HT1080 (cell line): ENCODE measurements at regions not wholly inside any gene's neighbourhood (a gene's known extent, or its start where the extent isn't known, plus 50 kb on each side); places are given as distances from the start of the nearest gene placed in this dataset.
"Not testable (repeated sequence)": the region's sequence is repeated elsewhere in the genome, so short reads cannot be mapped to it uniquely, and the experiment has no call there.

Experiments
- DNase-seq: peaks from one replicate; pipeline ENCODE4 v3.0.0-alpha.2; 2015; ENCODE audit warnings: low read depth

DNA sequence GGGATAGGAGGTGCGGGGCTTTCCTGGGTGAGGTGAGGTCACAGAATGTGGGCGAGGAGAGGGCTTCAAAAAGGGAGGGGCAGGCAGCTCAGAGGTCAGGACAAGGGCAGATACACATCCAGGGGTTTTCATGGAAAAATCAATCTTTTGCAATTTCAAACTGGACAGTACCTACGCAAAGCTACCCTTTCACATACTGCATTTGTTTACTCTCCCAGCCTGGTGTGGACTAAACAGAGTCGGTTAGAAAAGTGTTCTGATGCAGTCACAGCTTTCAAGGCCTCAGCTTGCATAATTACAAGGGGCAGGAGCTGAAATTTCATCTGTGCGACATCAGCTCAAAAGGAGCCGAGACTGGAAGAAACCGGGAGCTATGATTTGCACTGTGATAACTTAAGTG is 309.9 kb upstream of the SOX1 start:
- not testable (repeated sequence) for DNase-seq

GRCh38 chr13:111757618-111758017 is 309.3 kb upstream of the SOX1 start:
- not testable (repeated sequence) for DNase-seq

DNA sequence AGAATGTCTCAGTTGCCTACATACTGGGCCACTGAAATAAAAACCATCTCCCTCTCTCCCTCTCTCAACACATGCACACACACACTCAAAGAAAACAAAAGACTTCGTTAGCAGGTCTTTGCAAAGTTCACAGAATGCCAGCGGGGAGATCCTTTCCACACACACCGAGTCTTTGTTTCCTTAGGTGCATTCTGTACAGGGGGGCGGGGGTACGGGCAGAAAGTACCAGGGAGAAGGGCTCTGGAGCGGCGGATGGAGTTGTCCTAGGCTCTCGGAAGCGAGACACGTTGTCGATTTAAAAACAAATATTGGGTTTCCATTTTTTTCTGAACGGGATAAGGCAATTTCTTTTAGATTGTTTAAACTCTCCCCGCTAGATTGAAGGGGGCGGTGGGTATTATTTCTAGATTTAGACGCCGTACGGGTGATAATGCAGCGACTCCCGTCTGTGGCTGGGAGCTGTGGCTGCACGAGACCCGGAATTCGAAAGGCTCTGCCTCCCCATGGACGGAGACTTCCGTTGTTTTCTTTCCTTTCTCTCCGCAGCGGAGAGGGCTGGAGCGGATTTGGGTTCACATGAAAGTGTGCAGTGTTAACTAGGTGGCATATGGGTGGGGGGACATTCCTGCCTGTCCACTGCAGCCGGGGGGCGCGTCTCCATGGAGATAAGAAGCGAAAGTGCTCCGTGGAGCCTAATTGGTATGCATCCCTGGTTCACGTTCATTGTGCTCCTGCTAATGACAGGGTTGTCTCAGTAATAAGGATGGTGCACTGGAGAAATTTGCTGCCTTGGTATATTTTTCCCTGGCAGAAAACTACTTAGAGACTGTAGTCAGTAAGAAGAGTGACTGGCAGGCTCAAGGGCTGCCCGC is 303.7 kb upstream of the SOX1 start:
- DNase-seq, result not testable (repeated sequence)

DNA sequence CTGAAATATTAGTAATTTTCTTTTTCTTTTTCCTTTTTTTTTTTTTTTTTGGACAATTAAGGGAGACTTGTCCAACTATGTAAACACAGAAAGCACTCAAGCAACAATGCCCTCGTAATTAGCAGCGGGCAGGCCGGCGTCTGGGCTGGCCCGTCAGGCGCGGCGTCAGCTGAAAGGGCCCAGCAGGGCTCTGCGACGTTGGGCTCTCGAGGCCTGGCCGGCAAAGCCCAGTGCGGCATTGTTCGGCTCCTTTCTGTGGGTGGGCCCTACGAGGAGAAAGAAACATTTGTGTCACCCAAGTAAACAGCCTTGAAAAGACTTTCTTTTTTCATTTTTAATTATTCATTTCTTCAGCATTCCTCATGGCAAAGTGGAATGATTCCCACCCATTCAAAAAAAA is 302.4 kb upstream of the SOX1 start:
- DNase-seq, result not testable (repeated sequence)

- DNase-seq, result not testable (repeated sequence)
Measured at GRCh38 chr13:111764996-111765395, 302.0 kb upstream of the SOX1 start.

- not testable (repeated sequence) for DNase-seq
Measured at GRCh38 chr13:111775718-111776117, 291.2 kb upstream of the SOX1 start.

- not testable (repeated sequence) for DNase-seq
Measured at GRCh38 chr13:111777351-111777750, 289.6 kb upstream of the SOX1 start.

GRCh38 chr13:111781395-111781794 is 285.6 kb upstream of the SOX1 start:
- DNase-seq, result not testable (repeated sequence)

- not testable (repeated sequence) for DNase-seq
Measured at GRCh38 chr13:111787321-111787720, 279.6 kb upstream of the SOX1 start.

- no peak for DNase-seq
Measured at GRCh38 chr13:111789011-111789410, 277.9 kb upstream of the SOX1 start.

DNA sequence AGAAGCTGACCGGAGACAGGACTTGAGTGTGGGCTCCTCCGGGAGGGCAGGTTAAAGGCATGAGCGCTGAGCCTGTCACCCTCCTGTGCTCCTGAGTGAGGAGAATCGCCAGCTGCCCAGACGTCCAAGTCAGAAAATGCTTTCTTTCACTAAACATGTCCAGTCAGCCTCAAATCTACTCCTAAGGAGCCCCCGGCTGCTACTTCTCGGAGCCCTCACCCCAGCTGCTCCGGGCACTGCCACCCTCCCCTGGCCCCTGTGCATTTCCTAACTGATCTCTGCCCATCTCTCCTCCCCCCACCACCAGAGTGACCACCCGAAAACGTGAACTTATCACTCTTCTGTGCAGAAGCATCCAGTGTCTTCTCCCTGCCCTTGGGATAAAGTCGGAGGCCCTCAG is 277.5 kb upstream of the SOX1 start:
- DNase-seq, result no peak

- peak; percentile 2 for DNase-seq
Measured at GRCh38 chr13:111790621-111791020, 276.3 kb upstream of the SOX1 start.

GRCh38 chr13:111791131-111791530 is 275.8 kb upstream of the SOX1 start:
- DNase-seq, result no peak

DNA sequence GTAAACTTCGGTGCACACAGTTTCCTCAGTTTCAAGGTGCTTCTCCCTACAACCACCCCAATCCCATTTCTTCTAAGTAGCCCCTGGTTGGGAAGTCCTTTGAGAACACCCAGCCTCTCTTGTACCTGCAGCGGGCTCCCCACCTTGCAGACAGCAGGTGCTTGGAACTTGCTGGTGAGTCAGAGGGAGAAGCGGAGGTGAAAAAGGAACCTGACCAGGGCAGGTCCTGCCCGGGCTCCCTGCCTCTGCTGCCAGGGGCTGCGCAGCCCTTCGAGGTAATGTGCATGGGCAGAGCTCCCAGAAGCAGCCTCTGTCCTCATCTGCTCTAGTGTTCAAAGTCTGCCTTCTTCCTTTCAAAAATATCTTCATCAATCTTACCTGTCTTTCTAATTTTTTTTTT is 274.0 kb upstream of the SOX1 start:
- DNase-seq, result no peak
